GM10266 (cell line): ENCODE measurements at regions not wholly inside any gene's neighbourhood (a gene's known extent, or its start where the extent isn't known, plus 50 kb on each side); places are given as distances from the start of the nearest gene placed in this dataset.
"Not testable (repeated sequence)": the region's sequence is repeated elsewhere in the genome, so short reads cannot be mapped to it uniquely, and the experiment has no call there.

Source experiments
- DNase-seq: peaks from one replicate; pipeline ENCODE4 v3.0.0; 2012; ENCODE audit errors: extremely low spot score
- TF ChIP-seq, protein P1 (sequence below): IDR thresholded peaks from 2 replicates; pipeline ENCODE4 v1.5.1; 2012; ENCODE audit warnings: mild to moderate bottlenecking, low read depth; ENCODE audit not compliant: control insufficient read depth, insufficient read depth; ENCODE audit errors: missing control alignments

GRCh38 chr6:56831334-56831733, 123.6 kb upstream of the BEND6 start:
- no peak for DNase-seq

DNA sequence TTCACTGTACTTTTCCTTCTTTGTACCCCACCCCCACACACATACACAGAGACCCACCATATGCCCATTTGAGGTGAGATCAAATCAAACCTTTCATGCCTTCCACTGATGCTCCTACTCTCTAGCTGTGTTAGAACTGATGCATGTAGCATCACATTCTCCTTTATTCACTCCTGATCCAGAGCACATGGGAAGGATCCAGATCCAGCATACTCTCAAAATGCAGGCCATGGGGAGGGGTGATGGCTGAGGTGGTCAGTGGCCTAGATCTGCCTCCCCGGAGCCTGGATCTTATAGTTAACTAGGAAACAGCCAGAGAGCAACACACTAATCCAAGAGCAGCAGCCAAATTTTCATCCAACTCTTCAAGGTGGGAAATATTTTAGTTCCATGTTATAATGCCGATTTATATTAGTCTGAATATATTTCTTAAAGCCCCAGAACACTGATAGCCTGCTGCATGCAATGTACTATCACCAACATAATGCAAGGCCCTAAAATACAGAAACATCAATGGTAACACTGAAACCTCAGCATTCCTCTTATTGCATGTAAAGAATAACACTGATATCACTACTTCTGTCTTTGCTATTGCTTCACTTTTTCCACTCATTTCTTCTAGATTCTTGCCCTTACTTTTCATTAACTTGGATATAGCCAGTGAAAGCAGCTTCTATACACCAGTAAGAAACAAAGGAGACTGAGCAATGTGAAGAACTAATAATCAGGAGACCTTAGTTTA, 126.8 kb upstream of the BEND6 start:
- TF ChIP-seq, protein P1, sequence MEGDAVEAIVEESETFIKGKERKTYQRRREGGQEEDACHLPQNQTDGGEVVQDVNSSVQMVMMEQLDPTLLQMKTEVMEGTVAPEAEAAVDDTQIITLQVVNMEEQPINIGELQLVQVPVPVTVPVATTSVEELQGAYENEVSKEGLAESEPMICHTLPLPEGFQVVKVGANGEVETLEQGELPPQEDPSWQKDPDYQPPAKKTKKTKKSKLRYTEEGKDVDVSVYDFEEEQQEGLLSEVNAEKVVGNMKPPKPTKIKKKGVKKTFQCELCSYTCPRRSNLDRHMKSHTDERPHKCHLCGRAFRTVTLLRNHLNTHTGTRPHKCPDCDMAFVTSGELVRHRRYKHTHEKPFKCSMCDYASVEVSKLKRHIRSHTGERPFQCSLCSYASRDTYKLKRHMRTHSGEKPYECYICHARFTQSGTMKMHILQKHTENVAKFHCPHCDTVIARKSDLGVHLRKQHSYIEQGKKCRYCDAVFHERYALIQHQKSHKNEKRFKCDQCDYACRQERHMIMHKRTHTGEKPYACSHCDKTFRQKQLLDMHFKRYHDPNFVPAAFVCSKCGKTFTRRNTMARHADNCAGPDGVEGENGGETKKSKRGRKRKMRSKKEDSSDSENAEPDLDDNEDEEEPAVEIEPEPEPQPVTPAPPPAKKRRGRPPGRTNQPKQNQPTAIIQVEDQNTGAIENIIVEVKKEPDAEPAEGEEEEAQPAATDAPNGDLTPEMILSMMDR: no peak
- DNase-seq: no peak

More at GRCh38 chr6:56831334-56831733, 123.6 kb upstream of the BEND6 start:
- TF ChIP-seq, protein P1: no peak

GRCh38 chr6:56824431-56824830, 130.5 kb upstream of the BEND6 start:
- DNase-seq: not testable (repeated sequence)

- no peak for DNase-seq
- TF ChIP-seq, protein P1: no peak
Measured at GRCh38 chr6:56821005-56821432, 133.9 kb upstream of the BEND6 start.

DNA sequence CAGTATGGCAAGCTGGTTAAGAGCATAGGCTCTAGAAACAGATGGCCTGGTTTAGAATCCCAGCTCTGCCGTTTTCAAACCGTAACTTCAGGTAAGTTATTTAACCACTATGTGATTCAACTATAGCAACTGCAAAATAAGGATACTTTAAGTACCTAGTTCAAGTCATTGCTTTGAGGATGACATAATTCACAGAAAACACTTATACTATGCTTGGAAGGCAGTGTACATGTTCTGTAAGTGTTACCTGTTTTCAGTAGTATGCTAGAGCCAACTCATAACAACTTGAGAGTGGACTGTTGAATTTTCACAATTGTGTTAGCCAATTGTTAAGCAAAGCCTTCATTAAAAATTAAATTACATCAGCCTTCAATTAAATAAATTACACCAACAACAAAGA, 134.8 kb upstream of the BEND6 start:
- TF ChIP-seq, protein P1: no peak
- no peak for DNase-seq

DNA sequence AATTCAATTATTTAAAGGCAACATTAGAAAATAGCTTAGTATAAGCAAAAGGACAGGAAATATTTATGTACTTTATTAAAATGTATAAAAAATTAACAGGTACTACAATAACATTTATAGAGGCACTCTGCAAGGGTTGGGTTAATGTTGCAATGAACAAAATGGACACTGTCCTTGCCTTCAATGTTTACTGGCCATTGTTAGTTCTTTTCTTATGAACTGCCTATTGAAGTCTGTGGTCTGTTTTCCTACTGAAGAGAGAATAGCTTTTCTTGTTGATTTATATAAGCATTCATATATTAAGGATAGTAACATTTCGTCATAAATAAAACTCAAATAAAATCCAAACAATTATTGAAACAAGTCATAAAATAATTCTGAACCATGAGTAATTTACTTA, 135.3 kb upstream of the BEND6 start:
- no peak for DNase-seq
- TF ChIP-seq, protein P1: no peak

GRCh38 chr6:56816370-56816769, 138.5 kb upstream of the BEND6 start:
- TF ChIP-seq, protein P1: no peak
- no peak for DNase-seq
